ENCODE measurements at regions not wholly inside any gene's neighbourhood (a gene's known extent, or its start where the extent isn't known, plus 50 kb on each side); places are given as distances from the start of the nearest gene placed in this dataset.
"Not testable (repeated sequence)": the region's sequence is repeated elsewhere in the genome, so short reads cannot be mapped to it uniquely, and the experiment has no call there.

DNA sequence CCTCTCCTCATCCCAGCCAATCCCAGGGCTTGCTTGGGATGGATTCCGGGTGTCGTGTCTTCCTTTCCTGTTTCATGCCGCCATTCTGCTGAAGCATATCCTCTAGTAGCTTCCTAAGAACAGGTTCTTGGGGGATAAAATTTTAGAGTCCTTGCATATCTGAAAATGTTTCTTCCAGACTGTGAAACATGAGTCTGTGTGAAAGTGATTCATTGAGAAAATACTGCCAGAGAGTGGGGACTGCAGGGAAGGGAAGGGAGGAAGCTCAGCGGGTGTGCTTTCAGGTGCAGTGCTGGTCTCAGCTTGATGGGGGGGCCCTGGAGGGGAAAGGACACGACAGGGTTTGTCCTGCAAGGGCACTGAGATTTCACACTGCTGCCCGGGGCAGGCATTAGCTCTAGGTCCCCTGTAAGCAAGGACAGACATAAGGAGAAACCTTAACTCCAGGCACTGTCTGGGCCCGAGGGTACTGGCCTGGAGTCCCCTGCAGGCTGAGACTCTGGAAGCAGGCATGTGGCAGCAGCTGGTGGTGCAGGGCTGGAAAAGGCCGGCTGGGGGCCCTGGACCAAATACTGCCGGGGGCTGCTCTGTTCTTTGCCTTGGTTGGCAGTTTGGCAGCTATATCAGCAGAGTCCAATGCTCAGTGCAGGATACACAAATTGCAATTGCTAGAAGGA, 97.6 kb upstream of the HS6ST1 start:
- no peak for DNase-seq

DNA sequence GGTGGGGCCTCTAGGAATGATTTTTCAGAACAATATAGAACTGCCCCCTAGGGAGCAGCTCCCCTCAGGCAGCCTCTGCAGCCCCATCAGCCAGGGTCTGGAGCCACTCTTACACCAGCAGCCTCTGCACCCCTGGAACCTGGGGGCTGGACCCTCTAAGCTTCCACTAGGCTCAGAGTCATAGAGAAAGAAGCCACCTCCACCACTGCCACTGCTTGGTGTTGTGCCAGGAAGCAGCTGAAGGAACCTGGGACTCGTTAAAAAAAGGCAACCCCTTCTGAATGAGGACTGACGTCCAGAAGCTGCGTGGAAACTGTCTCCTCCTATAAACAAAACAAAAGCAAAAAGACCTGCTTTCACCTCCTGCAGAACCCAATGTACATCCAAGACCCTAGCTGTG, 98.1 kb upstream of the HS6ST1 start:
- DNase-seq = no peak

DNA sequence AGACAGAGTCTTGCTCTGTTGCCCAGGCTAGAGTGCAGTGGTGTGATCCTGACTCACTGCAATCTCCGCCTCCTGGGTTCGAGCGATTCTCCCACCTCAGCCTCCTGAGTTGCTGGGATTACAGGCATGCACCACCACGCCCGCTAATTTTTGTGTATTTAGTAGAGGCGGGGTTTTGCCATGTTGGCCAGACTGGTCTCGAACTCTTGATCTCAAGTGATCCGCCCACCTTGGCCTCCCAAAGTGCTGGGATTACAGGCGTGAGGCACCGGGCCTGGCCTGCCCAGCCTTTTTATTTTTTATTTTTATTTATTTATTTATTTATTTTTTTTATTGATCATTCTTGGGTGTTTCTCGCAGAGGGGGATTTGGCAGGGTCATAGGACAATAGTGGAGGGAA, 98.6 kb upstream of the HS6ST1 start:
- not testable (repeated sequence) for DNase-seq

DNA sequence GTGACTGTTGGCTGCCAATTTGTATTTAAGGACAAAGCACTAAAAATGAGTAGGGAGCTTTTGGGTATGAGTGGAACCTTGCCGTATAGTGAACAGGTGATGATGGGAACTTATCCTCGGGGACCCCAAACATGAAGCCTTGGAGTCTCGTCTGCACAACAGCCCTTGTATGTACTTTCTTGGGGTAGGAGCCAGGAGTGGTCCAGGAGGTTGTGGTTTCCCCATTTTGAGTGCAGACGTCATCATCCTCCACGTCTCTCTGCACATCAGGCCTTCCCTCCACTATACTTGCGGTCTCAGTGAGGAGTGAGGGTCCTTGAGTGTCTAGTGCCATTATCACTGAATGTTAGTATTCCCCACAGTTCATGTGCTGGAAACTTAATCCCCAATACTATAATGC, 101.5 kb upstream of the HS6ST1 start:
- no peak for DNase-seq

DNA sequence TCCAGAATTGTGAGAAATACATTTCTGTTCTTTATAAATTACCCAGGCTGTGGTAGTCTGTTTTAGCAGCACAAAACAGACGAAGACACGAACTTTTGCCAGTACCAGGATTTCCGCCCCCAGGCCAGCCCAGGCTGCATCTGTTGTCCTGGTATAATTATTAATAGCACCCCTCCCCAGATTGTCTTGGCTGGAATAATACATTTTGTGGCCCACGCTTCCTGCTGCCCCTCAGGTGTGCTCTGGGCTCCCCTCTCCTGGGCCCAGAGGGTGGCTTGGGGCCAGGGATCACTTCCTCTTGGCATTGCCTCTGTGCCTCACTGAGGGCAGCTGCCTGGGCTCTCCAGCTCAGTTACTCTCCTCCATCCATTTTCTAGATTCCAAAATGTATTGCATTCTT, 102.1 kb upstream of the HS6ST1 start:
- DNase-seq = no peak

DNA sequence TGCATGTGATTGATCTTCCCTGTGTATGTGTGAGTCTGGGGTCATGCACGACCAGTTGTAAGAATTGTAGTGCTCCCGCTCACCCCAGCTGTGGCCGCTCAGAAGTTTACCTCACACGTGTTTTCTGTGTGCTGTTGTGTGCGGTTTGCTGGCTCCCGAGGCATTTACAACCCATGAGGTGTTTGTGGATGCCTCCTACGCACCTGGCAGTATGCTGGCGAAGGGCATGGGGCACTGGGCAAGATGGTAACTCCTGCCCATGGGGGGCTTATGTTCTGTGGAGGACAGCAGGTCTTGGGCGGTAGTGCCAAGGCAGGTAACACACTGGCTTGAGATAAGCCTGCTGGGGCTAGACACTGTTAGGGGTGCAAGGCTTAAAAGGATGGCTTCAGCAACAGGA, 102.6 kb upstream of the HS6ST1 start:
- no peak for DNase-seq

DNA sequence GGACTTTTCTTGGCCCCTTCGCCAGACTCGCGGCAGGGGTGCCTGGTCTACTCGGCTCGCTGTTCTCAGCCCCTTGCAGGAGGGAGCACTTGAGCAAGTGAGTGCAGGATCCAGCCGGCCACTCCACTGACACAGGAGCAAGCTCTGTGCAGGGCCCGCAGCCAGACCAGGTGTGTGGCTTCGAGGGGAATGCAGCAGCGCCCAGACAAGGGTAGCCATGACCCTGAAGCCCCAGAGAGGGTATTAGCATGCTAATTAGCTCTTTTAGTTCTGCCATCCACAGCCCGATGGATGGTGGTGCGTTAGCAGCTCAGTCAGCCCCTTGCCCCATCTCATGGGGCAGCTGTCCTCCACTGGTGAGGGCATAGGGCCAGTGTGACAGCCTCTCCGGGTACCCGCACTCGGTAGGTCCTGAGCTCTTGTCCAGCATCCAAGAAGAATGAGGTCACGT, 103.2 kb upstream of the HS6ST1 start:
- DNase-seq = no peak

DNA sequence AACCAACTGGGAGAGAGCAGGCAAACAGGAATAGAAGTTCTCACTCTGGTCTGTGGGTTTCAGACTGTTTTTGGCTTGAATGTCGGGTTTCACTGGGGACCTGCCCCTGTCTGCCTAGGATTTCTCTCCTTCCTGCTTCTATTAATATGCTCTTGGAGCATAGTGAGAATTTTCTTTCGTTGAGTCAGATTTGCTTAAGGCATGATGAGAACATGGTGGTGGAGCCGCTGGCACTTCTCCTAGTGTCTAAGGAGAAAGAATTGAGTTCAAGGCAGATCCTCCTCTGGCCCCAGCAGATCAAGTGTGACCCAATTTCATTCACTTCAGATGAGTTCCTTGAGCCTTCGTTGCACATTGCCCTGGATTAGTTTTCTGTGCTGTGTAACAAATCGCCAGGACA, 103.9 kb upstream of the HS6ST1 start:
- DNase-seq = no peak

DNA sequence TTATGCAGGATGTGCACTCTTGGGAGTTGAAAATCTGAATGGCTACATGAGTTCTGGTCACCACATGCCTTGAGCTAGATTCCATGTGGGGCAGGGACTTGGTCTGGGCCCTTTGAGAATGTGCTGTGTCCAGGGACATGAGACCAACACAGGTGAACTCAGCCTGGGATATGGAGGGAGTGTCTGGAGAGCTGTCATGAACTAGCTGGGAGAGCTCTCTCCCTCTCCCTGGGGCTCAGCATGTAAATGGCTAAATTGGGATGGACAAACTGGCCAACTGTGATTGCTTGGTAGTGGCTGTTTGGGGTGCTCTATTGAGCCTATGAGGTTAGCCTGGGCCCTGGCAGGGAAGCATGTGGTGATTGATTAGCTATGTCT, 105.1 kb upstream of the HS6ST1 start:
- DNase-seq = no peak

DNA sequence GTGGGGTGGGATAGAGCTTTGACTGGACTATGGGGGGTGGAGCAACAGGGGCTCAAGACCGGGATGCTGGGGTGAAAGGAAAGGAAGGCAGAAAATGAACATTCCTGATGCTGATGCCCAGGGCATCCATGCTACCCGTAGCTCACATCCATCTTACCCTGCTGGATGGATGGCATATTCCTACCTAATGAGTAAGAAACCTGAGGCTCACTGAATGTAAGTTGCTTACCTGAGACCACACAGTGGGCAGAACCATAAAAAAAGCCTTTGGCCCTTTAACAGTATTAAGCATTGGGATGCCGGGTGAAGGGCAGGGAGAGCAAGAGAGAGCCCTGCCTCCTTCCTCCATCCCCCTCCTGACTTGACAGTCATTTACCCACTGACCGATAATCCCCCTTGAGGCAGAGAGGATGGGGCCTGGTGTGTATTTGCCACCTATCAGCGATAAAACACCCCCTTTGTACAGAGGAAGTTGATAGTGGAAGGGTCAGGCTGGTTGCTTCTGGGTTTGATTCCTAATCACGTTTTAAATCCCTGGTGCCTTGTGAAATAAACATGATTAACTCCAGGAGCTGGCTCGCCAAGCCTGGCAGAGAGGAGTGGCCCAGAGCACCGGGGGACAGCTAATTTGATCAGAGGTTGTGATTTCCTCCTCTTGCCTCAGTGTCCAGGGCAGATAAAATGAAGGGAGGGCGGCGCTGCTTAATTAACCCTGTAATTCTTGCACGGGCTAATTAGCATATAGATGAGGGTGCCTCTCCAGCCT, 105.9 kb upstream of the HS6ST1 start:
- no peak for DNase-seq

DNA sequence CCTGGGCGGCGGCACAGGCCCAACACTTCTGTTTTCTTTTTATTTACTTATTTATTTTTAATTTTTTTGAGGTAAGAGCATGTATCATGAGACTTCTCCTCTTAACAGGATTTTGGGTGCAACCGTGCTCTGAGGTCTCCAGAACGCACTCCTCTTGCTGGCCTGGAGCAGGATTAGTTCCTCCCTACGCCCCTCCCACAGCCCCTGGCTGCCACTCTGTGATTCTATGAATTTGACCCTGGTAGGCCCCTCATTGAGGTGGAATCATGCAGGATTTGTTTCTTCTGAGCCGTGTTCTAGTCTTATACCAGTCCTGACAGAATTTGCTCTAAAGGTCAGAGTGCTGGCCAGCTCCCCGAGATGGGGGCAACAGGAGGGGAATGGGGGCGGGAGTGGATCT, 106.5 kb upstream of the HS6ST1 start:
- no peak for DNase-seq

DNA sequence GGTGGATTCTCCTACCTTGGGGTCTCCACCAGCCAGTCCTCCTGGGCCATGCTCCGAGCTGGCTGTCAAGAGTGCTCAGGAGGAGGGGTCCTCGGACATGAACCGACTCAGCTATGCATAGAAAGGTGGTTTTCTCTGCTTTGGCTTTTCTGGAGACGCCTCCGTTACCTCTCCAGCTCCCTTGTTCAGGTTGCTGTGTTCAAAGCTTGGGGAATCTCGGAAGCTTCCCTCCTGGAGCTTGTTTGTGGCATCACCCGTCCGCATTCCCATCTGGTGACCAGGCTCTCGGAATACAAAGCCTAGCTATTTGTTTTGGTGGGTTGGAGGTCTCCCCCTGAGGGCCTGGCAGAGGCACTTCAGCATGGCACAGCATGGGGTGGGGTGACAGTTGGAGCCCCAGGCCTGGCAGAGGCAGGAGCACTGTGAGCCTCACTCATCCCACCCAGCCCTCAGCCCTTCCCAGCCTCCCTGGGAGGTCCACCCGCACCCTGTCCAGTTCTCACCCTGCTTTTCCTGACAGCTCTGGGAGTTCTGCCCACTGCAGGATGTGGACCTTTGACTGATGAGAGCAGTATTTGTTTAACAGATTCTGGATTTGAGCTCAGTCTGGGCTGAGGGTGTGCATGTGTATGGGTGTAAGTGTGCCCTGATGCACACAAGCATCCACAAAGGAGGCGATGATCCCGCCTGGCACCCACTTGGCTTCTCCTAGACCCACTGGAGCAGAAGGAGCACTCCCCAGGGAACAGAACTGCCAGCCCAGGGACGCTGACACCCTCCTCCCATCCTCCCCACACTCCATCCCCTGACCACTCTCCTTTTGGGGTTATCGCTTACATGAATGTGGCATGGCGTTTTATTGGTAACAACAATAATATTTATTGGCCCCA, 107.3 kb upstream of the HS6ST1 start:
- no peak for DNase-seq

DNA sequence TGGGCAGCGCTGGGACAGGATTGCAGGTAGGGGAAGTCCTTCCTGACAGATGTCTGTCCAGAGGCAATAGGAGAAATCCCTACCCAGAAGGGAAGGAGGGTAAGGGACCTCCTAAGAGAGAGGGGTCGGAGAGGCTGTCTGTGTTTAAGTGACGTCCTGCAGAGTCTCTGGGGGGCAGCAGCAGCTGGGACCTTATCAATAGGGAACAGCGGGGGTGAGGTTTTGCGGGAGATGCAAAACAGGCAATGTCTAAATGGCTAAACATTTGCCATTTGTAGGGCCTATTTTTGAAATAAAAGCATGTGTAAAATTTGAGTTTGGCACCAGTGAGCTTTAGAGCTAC, 108.7 kb upstream of the HS6ST1 start:
- DNase-seq = no peak

DNA sequence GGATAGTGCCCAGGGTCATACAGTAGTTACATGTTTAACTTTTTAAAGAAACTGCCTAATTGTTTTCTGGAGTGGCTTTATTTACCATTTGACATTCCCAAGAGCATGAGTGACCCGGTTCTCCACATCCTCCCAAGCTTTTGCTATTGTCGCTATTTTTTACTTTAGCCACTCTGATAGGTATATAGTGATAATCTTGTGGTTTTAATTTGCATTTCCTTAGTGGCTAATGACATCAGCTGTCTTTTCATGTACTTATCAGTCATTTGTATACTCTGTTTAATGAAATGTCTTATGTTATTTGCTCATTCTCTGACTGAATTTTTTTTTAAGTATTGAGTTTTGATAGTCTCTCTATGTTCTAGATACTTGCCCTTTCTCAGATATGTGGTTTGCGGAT, 109.7 kb upstream of the HS6ST1 start:
- DNase-seq = no peak

DNA sequence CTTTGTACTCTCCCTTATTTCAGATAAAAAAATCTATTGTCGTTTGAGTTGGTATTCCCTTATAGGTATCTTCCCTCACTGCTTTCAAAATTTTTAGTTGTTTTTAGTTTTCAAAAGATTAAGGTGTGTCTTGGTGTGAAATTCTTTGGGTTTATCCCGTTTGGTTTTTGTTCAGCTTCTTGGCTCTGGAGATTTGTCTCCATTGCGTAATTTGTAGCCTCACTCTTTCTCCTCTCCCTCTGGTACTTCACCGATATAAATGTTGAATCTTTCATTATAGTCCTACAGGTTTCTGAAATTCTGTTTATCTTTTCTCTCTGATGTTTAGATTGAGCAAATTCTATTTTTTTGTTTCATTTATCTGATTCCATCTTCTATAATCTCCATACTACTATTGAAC, 113.8 kb upstream of the HS6ST1 start:
- DNase-seq = no peak

DNA sequence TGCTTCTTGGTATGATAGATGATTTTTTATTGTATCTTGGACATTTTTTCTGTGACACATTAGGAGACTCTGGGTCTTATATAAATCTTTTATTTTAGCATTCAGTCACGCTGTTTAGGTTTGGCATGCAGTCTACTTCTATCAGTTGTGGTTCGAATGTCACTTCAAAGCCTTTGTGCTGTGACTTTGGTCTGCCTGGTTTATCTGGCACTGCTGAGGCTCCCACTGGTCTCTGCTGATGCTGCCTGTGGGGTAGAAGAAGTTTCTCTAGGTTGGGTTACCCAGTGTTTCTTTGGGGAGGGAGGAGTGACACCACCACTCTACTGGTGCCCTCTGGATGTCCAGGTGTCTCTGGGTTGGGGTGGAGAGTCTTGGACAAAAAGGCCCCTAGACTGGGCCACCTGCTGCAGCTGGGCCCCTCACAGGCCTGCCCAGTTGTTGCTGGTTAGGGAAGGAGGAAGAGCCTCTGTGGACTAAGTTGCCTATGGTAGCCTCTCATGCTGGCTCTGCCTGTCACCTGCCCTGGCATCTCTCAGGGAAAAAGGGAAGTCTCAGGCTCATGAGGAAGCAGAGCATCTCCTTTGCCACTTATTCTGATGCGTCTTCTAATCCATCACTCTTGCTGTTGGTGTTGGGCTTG, 115.4 kb upstream of the HS6ST1 start:
- DNase-seq = no peak

DNA sequence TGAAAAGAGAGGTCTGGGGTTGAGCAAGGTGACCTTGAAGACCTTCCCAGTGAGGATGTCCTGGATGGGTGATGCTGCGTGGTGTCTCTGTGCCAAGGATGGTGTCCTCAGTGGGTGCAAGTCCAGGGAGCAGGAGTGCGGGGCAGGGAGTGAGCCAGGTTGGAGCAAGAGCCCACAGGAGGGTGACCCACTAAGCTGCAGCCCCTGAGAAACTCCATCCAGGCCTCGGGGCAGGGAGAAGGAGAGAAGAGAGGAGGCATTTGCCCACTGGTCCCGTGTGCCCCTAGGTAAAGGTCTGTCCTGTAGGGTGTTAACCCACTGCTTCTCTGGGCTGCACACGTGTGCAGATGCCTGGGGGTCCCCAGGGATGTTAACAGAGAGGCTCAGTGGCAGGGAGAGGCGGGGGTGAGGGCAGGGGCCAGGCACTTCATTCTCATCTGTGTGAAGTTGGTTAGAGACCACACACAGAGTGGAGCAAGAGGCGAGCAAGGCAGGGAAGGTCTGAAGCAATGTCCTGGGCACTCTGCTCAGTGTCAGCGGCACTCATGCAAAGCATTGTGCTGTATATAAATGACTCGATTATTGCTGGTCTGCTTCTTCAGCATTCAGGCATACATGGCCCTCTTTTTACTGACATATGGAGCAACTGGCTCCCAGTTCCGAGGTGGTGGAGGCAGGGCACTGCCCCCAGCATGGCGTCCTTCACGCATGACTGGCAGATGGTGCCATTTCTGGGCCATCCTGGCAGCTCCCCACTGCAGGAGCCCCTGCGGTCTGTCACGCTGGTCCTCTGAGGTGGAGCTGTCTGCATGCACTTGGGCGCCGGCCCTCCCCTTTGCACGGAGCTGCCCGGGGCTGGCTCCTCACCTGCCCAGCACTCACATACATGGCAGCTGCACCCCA, 117.2 kb upstream of the HS6ST1 start:
- DNase-seq = no peak

DNA sequence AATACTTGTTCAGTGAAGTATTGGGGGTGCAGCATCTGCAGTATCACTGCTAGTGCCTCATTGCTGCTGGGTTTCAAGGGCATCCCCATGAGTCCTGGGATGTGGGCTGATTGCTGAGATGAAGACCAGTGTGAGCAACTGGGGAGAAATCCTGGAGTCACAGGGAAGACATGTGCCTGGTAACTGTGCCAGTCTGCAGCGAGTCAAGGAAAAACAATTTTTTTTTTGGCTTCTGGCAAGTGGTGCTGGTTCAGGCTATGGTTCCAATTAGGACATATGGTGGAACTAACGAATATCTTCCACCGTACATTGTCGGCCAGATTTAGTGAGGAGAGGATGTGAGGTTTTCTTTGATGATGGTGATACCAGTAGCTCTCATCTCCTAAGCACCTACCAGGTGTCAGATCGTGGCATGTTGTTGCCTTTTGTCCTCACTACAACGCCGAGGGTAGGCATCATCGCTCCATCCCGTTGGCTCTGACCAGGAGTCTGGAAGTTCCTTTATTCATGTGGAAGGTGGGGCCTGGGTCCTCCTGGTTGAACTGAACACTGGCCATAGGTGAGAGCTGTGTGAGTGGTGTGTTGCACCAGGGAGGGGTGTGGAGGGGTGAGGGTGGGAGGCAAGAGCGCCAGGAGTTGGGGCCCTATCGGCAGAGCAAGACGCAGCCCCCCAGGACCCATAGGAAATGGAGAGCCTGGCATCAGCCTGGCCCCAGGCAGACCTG, 118.0 kb upstream of the HS6ST1 start:
- DNase-seq = no peak

DNA sequence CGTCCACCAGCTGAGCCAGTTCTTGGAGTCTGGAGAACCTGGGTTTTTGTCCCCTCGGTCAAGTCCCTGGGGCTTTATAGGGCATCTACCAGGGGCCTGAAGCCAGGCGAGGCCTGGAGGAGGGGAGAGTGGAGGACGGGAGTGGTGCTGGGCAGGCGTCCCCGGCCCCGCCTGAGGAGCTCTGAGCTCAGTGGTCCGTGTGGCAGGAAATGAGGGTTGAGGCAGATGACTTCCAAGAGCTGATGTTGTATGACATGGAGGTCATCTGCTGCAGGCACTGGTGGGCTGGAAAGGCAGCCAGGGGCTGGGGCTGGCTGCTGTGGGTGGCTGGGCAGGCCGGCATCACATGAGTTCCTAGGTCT, 118.5 kb upstream of the HS6ST1 start:
- DNase-seq = no peak

DNA sequence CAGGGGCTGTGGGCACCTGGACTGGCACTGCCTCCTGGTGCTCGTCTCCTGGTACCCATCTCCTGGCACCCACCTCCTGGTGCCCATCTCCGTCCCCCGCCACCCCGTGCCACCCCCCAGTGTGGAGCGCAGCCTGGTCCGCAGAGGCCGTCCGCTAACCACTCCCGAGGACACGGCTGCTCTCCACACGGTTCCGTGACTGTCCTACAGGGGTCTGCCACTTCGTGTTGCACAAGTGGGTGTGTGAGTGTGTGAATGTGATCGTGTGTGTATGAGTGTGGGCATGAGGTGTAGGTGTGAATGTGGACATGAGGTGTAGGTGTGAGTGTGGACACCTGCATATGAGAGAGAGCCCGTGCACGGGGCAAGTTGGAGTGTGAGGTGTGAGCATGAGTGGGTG, 119.4 kb upstream of the HS6ST1 start:
- DNase-seq = no peak

DNA sequence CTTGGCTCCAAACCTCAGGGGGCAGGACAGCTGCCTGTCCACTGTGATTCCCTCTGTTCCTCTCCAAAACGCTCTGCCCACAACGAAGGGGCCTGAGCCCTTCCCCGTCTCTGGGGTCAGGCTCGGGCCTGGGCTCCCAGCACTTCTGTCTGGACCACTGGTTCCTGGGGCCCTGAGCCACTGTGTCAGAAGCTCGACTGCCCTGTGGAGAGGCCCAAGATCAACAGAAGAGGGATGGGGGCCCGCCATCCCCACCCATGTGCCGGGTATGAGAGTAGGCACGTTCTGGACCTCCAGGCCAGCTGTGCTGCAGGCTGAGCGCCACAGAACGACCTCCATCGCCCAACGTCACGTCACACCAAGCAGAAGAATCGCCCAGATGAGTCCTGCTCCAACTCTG, 119.9 kb upstream of the HS6ST1 start:
- DNase-seq = no peak

Measured in NCI-H510A treated with DMSO at 0.1 percent for 48 hours (cell line).